HCEC 1CT (cell line): ENCODE measurements at regions not wholly inside any gene's neighbourhood (a gene's known extent, or its start where the extent isn't known, plus 50 kb on each side); places are given as distances from the start of the nearest gene placed in this dataset.

Experiments used
- DNase-seq: peaks from one replicate; pipeline ENCODE4 v3.0.0-alpha.2; 2017

DNA sequence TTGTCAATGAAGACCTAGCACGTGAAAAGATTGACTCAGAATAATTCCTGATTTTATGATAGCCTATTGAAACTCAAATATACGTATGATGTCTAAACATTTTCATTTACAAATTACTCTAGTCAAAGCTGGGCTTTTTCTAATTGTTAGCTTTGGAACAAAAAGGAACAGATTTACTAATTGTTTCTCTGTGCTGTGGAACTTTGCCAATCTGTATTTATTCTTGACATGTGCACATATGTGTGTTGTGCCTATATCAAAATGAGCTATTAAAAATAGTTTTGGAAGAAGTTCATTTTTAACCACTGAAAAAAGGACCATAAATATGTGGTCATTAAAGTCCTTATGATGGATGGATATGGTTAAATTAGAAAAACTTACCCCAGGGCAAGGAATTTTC is 85.4 kb upstream of the PACRGL start:
- no peak for DNase-seq

DNA sequence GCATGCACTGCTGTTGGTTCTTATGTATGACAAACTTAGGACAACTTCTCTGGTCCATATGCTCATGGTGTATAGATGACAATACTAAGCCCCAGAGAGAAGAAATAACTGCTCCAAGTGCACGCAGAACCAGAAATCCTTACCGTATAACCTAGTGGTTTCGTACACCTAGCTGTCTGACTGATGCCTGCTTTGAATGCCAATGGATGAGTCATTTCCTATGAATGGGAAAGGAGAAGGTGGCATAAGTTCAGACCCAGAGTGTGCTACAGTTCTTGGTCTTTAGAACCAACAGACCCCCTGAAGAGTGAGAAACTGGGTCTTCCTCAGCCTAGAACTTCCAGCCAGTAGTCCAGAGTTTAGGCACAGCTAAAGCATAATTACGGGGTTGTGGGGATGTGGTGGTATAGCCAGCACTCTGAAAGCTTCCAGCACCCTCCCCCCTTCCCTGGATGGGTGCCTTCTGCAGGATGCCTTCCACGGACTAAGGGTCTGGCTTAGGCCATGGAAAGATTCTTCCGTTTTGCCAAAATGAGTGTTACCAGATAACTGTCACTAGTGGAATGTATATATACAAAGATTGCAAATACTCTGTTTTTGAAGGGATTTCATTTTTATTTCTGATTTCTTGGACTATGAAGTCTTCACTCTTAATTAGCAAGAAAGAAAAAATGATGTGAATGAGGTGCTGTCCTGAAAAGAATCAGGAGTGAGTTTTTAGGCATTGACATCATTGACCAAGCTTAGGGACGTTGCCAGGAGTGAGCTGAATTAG is 84.6 kb upstream of the PACRGL start:
- DNase-seq: no peak

DNA sequence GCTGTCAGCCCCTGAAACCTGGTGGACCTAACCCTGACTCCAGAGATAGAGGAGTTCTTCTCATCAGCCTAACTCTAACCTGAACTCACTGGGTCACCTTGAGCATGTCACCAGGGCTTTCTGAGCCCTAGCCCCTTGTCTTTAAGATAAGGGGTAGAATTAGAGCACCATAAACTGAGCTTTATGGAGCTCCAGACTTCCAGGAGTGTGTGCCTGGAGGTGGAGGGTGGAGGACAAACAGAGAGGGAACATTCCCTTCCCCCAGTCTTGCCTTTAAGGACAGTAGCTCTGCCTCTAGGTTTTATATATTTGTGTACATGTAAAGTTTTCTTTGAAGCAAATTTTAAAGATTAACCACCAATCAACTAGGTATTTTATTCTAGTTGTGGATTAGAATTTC is 83.9 kb upstream of the PACRGL start:
- DNase-seq: no peak

DNA sequence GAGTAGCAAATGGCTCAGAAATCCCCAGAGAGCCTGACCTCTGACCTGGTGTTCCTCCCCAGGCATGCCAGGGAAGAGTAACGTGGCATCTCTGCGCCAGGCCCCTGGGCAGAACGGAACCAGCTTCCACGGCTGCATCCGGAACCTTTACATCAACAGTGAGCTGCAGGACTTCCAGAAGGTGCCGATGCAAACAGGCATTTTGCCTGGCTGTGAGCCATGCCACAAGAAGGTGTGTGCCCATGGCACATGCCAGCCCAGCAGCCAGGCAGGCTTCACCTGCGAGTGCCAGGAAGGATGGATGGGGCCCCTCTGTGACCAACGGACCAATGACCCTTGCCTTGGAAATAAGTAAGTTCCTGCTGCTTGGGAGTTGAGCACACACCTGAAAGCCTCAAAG is 83.4 kb upstream of the PACRGL start:
- DNase-seq: no peak

DNA sequence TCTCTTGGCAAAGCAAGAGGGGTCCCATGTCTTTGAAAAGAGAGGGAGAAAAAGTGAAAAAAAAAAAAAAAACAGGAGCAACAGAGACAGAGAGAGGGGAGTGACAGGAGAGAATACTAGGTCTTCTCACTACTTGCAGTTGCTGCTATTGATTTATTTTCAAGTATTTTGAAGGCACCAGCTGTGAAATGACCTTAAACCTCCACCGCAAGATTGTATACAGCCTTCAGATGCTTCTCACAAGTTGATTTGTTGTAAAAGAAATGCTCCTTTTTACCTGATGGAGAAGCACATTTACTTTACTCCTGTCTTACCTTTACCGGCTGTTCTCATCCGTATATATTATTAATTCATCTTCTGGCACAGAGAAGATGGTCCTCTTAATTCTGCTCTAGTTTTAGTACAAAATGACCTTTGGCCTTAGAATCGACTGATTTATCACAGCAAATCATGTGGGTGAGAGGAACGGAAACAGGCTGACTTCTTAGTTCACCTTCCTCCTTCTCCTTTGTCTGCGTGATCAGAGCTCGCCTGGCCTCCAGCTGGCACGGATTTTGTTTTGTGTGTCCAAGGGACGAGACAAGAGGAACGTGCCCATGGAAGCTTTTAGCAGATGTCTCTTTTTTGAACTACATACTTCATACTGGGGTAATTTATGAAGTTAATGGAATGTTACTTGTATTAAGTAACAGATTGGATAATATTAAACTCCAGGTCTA is 82.4 kb upstream of the PACRGL start:
- no peak for DNase-seq

DNA sequence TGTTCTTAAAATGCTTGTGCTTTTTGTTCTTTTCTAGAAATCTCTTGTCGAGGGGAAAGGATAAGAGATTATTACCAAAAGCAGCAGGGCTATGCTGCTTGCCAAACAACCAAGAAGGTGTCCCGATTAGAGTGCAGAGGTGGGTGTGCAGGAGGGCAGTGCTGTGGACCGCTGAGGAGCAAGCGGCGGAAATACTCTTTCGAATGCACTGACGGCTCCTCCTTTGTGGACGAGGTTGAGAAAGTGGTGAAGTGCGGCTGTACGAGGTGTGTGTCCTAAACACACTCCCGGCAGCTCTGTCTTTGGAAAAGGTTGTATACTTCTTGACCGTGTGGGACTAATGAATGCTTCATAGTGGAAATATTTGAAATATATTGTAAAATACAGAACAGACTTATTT is 81.5 kb upstream of the PACRGL start:
- DNase-seq: no peak

DNA sequence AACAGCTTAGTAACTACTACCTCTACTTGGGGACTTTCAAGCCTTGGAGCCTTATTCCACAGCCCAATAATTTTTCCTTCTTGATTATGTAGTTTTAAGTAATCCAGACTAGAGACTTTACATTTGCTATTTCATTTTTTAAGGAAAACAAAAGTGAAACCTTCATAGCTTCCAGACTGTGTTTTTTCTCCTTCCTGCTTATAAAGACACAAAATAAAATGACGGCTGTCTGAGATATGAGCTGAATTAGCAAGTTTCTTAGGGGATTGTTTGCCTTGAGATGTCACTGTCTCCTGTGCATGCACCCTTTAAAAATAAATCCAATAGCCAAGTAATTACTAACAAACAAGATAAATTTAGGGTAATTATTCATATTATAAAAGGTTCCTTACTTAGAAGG is 78.8 kb upstream of the PACRGL start:
- no peak for DNase-seq

DNA sequence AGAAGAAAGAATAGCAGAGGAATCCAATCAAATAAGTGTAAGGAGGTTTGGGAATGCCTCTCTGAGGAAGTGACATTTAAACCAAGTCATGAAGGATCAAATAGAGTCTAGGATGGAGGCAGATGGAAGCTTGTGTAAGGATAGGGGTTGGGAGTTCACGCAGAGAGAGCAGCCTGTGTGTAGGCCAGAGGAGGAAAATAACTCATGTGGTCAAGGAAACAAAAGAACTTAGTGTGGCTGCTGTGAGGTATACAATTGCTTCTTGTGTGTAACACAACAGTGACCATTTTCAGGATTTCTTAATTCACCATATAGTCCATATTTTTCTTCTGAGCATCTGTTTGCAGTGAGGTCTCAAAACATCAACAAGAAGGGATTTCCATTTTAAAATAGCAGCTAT is 77.6 kb upstream of the PACRGL start:
- no peak for DNase-seq

DNA sequence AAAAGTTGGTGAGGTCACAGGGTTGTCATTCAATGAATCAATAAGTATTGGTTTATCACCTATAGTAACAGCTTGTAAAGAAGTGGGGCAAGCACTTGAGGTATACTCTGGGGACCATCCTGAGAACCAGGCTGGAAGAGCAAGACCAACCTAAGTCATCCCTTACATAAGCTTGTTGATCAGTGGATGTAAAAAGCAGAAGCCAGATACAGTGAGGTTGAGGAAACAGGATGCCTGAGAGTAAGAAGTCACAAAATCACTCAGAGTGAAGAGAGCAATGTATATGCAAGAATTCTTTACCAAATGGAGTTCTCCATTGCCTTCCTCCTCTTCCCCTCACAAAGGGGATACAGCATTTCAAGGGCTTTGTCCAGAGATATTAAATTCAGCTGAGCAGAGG is 76.3 kb upstream of the PACRGL start:
- no peak for DNase-seq

DNA sequence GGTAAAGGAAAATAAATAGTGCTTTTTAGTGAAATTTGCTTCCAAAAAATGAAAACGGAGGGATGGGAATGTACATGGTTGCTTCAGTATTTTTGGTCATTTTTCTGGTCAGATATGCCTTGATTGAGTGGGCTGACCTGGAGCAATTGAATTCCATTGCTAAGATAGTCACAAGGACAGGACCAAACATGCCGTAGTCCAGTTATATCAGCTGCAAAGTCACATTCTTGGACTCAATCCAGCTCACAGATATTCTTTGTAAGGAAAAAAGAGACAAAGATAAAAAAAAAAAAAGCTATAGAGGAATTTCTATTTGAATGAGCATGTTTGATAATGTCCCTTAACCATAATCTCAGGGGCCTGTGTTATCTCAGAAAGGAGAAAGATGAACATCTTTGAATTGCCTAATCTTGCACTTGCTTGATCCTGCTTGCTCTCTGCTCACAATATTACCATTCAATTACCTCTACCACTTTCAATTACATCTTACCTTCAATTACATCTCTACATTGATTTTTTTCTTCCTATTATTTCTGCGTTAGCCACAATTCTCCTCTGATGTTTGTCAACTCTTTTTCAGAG is 75.4 kb upstream of the PACRGL start:
- DNase-seq: no peak

DNA sequence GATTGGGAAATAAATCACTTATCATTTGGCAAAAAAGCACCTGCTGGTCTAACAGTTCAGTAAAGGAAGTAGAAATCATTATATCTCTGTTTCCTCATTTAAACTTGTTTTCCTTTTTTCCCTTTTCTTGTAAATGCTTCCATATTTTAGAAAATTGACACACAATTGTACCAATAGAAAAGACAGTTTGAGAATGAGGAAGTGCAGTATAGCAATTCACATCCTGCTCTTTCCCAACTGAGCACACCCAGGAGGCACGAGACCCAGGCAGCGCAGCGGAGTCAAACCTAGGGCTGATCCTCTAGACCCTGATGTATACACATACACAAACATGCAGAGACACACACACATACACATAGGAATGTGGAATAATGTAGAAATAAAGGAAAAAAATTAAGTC is 74.8 kb upstream of the PACRGL start:
- no peak for DNase-seq

DNA sequence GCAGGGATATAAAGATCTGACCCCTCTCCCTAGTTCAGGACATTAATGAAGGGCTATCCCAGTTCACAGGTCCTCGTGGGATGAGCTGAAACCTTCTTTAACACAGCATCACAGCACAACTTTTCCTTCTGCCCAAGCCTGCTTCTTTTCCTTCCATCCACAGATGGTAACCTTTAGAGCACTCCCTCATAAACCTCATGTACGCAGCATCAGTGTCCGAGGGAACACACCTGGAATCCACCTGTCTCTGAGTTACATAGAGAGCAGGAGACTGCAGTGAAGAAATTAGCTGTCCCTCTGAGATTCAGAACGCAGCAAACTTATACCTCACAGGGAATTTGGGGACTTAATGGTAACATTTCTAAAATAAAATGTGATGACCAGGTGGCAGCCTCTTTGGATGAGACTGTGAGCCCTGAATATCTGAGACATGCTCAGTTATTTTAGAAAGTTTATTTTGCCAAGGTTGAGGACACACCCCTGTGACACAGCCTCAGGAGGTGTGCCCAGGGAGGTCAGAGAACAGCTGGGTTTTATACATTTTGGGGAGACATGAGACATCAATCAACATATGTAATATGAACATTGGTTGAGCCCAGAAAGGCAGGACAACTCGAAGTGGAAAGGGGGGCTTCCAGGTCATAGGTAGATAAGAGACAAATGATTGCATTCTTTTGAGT is 73.8 kb upstream of the PACRGL start:
- DNase-seq: no peak

DNA sequence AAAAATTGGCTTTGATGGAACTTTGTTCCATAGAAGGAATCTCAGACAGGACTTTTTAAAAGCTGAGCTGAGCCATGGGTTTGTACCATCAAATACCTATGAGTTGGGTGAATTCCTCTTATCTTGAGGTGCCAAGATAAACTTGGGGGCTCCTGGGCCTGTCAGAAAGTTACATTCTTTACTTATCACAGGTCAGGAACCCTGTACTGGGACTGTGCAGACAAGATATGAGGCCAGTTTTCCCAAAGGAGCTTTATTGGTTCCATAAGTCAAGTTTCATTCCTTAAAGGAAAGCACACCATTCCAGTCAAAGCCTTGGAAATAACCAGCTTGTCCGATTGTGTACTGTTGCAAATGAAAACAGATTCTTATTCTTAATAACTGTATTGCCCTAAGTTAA is 72.4 kb upstream of the PACRGL start:
- no peak for DNase-seq

DNA sequence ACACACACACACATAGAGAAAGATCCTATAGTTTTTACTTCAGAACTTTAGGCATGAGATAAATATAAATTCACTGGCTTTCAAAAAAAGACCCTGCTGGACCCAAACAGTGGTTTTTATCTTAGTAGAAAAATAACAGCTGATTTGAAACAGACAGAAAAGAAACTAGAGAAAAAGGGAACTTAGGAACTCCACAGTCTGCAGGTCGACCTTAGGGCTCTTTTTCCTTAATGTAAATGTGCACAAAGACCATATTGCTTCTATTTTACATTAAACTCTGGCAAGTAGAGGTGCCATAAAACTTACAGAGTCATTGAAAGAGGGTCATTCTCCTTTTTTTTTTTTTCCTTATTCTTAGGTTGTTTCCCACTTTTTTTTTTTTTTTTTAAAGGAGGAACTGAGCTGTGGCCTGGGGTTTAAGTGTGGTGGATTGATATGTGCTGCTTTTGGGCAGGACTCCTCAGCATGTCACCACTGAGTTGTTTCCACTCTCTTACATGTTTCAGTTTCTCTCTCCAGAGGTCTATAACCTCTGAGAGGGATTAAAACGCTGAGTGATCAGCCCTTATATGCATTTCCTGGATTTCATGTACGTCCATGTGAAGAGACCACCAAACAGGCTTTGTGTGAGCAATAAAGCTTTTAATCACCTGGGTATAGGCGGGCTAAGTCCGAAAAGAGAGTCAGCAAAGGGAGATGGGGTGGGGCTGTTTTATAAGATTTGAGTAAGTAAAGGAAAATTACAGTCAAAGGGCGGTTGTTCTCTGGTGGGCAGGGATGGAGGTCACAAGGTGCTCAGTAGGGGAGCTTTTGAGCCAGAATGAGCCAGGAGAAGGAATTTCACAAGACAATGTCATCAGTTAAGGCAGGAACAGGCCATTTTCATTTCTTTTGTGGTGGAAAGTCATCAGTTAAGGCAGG is 70.8 kb upstream of the PACRGL start:
- no peak for DNase-seq

DNA sequence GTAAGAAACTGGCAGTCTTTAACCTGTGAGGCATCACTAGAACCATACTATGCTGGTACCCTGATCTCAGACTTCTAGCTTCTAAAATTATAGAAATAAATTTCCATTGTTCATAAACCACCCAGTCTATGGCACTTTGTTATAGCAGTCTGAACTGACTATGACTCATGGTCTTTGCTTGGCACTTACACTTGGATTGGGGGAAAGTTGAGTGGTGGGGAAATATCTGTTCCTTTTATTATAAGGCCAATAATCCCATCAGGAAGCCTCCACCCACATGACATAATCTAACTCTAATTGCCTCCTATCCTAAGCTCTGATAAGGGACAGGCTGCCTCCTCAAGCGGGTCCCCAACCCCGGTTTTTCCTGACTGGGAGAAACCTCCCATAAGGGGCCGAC is 61.4 kb upstream of the PACRGL start:
- DNase-seq: no peak

DNA sequence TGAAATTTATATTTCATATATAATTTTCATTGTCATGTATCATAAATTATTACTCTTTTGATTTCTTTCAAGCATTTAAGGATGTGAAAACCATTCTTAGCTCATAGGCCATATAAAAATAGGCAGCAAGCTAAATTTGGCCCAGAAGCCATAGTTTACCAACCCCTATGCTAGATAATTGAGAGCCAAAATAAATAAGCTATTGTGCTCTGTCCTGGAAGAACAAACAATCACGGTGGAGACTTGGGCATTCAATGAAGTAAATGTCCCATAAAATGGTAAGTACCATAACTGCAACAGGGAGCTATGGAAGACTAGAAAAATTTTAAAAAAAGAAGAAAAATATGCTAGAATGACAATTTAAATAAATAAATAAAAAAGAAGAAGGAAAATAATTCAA is 60.9 kb upstream of the PACRGL start:
- no peak for DNase-seq

DNA sequence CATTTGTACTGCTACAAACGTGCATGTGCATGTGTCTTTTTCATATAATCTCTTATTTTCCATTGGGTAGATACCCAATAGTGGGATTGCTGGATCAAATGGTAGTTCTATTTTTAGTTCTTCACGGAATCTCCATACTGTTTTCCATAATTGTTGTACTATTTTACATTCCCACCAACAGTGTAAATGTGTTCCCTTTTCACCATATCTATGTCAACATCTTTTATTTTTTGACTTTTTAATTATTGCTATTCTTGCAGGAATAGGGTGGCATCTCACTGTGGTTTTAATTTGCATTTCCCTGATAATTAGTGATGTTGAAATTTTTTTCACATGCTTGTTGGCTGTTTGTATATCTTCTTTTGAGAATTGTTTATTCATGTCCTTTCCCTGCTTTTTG is 59.3 kb upstream of the PACRGL start:
- DNase-seq: no peak

DNA sequence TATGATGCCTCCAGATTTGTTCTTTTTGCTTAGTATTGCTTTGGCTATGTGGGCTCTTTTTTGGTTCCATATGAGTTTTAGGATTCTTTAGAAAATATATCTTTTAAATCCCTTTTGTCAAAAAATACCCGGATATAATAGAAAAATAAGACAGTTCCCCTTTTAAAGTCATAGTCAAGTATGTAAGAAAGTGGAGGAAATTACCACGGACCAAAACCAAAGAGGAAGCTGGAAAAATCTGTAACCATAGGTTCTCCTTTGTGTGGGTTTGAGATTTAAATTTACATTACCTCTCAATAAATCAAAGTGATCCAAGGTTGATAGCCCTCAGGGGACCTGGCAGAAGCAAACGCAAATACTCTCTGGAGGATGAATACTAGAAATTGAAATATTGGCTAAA is 58.3 kb upstream of the PACRGL start:
- no peak for DNase-seq

DNA sequence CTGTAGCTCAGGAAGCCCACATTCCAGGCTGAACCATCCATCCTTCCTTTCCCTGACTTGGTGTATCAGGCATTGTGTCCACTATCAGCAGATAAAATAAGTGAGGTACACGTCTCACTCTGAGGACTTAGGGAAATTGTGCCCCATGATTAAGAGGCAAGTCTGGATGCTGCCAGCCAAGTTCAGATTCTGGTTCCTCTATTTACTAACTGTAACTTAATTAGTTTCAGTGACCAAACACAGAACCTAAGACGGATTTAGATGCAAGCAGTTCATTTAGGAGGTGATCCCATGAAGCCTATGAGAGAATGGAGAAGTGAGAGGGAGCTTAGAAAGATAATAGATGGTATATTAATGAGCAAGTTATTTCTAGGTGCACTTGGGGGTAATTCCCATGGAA is 56.6 kb upstream of the PACRGL start:
- no peak for DNase-seq

DNA sequence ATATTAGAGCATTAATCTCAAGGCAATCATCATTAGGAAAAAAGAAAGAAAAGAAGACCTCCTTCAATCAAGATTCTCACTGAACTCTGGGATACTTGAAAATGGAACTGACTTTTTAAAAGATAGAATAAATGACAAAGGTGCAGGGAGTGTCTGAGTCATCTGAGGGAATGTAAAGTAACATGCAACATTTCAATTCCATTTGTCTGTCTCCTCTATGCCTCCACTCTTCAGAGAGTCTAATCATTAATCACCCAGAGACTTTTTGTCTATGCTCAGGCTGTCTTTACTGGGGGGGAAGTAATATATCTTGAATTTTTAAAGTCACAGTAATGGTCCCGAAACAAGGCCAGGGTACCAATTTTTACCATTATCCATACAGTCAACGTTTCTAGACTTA is 55.0 kb upstream of the PACRGL start:
- no peak for DNase-seq

DNA sequence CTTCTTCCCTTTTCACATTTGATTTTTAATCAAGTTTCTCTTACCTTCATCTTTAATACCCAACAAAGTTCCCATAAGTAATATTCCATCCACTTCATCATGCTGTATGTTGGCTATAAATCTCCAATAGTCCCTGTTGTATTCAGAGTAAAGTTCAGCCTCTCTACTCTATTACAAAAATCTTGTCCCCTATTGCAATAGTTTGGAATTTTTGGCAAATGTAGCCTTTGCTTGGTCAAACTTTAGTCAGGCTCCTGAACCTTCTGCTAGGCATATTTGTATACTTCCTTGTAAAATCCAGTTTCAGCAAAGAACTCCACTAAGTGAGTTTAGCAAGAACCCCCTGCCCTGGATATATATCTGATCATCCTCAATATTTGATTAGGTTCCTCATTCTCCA is 54.0 kb upstream of the PACRGL start:
- no peak for DNase-seq
